Mammary epithelial cell (primary cell): ENCODE measurements at regions not wholly inside any gene's neighbourhood (a gene's known extent, or its start where the extent isn't known, plus 50 kb on each side); places are given as distances from the start of the nearest gene placed in this dataset.

Experiments used
- CTCF ChIP-seq, 2 donors: IDR thresholded peaks in 1 of 2; conservative IDR thresholded peaks in 1 of 2; 2 replicates each; pipeline ENCODE4 v1.5.1; 2011 to 2012; ENCODE audit warnings: inconsistent platforms in 2 of 2, low read length in 2 of 2, mild to moderate bottlenecking in 2 of 2, control low read depth in 1 of 2, low read depth in 1 of 2; ENCODE audit not compliant: insufficient read depth in 1 of 2; ENCODE audit errors: extremely low read depth in 1 of 2
- EZH2 ChIP-seq: IDR thresholded peaks from 2 replicates; pipeline ENCODE4 v1.6.1; 2012; ENCODE audit warnings: low read length, inconsistent platforms, borderline replicate concordance

GRCh38 chrX:115467961-115468360 lies 93.0 kb upstream of the PLS3 start:
- no peak for TF ChIP-seq EZH2
- TF ChIP-seq CTCF (conservative IDR thresholded peaks at IDR 0.05 in 1 of 2, IDR thresholded peaks at IDR 0.05 in 1 of 2; ENCODE audit: extremely low read depth in 1 of 2, insufficient read depth in 1 of 2, low read depth in 1 of 2, low read length in 2 of 2) = no peak
